GM19452 (cell line): ENCODE measurements at regions not wholly inside any gene's neighbourhood (a gene's known extent, or its start where the extent isn't known, plus 50 kb on each side); places are given as distances from the start of the nearest gene placed in this dataset.

ENCODE experiments used
- ATAC-seq: cut with Tn5 transposase; IDR thresholded peaks from one replicate; pipeline ENCODE4 v1.9.1; 2021; ENCODE audit not compliant: unreplicated experiment

- no peak for ATAC-seq
Observed at GRCh38 chr14:100955201-100955600, 51.7 kb upstream of the RTL1 start.

GRCh38 chr14:100962494-100962893 is 59.0 kb upstream of the RTL1 start:
- ATAC-seq, result no peak

GRCh38 chr14:100965296-100965695 is 61.8 kb upstream of the RTL1 start:
- no peak for ATAC-seq

DNA sequence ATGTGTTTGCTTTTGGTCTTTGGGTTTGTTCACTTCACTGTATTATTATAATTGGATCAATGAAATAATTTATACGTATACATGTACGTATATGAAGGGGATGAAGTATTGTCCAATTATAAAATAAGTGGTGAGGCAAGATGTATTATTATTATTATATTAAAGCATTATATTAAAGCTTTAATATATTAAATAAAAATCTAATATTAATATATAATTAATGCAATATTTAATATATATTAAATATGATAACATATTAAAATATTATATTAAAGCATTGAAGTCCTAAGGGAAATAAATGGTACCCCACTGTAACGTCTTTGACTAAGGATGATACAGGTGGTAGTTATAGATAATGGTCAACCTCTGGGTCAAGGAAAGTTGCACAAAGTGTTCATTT is 63.7 kb upstream of the RTL1 start:
- no peak for ATAC-seq

GRCh38 chr14:100967930-100968329 is 64.4 kb upstream of the RTL1 start:
- ATAC-seq, result no peak

DNA sequence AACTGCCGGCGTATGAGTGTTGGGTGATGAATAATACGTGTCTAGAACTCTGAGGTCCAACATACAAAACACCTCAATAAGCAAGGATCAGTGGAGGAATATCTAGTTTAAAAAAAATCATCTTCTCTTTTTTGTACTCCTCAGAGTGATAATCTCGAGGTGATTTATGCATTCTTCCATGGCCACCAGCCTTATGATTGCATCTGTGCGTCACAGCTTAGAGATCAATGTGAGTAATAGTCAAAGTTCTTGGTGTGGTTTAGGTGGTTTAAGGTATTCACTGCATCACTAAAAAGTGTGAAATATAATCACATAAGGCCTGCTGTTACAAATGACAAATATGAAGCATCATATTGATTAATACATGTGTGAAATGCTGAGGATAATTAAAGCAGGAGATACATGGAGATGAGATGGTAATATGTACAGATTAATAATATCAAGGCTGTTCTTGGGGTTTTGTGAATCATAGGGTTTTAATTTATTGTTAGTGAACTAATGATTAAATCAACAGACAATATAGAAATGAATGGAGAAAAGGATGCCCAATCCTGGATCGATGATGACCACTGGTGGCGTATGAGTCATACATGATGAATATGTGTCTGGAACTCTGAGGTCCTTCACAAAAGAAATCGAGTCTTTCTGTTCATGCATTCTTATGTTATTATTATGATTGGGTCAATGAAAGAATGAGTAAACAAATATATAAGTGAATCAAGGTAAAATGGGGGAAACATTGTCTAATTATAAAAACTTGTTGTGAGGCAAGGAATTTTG is 68.8 kb upstream of the RTL1 start:
- ATAC-seq, result no peak

DNA sequence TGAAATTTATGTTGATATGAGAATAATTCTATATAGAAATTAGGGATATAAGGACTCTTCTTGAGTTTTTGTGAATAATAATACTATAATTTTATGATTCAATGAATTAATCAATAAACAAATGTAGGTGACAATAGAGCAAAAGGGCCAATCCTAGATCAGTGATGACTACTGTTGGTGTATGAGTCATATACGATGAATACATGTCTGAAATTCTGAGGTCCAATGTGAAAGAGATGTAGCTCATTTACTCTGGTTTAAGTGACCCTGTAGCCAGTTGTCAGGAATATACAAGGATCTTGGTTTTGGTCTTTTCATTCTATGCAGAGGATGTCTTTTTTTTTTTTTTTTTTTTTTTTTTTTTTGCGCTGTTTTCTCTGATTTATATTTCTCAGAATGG is 72.1 kb upstream of the RTL1 start:
- no peak for ATAC-seq

DNA sequence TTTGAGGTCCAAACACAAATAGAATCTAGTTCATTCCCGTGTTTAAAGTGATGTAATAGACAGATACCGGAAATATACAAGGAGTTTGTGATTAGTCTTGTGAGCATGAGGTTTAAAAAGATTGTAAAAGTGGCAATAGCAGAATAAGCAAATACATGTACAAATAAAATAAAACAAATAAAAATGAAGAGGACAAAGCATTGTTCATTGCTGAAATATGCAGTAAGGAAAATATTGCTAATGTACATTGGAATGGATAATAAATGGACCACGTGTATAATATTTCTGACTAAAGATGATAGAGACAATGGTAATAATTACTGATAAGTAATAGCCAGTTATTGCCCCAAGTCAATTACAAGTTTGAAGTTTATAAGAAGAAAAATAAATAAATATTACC is 75.6 kb upstream of the RTL1 start:
- no peak for ATAC-seq

DNA sequence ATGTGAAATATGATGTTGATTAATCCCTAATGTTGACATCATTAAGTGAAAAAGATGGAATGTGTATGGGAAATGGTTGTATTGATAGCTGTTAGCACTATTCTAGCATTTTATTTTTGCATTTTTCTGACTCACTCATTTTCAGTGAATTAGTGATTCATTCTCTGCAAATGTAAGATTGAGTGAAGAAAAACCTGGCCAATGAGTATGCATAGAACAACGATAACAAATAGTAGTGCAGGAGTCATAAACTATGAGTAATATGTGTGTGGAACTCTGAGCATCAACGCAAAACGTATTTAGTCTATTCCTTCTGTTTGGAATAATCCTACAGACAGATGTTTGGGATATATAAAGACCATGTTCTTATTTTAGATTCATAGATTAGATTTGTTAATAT is 76.3 kb upstream of the RTL1 start:
- no peak for ATAC-seq

DNA sequence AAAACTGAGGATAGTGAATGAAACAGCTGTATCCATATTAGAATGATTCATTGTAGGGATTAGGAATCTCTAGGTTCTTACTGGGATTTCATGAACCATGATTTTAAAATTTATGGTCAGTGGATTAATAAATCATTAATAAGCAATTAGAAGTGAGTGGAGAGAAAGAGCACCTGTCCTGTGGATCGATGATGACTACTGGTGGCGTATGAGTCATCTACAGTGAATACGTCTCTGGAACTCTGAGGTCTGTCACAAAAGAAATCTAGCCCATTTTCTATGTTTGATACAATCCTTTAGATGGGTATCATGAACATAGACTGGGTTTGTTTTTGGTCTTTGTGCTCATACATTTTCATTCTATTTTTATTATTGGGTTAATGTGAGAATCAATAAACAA is 77.3 kb upstream of the RTL1 start:
- no peak for ATAC-seq

DNA sequence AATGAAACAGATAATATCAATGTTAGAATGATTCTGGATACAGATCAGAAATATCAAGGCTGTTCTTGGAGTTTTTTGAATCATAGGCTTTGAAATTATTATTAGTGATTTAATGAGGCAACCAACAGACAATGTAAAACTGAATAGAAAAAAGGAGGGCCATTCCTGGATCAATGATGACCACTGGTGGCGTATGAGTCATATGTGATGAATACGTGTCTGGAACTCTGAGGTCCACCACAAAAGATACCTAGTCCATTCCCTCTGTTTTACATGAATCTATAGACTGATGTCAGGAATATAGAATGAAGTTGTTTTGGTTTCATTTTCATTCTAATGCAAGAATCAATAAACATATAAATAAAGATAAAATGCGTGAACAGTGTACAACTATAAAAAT is 78.3 kb upstream of the RTL1 start:
- no peak for ATAC-seq

- no peak for ATAC-seq
Observed at GRCh38 chr14:100982353-100982752, 78.8 kb upstream of the RTL1 start.

DNA sequence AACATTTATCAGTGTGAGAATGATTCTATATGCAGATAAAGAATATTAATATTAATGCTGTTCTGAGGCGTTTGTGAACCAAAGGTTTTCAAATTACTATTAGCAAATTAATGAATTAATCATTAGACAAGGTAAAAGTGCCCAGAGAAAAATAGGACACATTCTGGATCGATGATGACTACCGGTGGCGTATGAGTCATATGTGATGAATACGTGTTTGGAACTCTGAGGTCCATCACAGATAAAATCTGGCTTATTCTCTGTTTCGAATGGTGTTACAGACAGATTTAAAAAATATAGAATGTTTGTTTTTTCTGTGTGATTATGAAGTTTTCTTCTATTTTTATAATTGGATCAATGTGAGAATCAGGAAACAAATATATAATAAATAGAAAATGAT is 79.2 kb upstream of the RTL1 start:
- no peak for ATAC-seq

DNA sequence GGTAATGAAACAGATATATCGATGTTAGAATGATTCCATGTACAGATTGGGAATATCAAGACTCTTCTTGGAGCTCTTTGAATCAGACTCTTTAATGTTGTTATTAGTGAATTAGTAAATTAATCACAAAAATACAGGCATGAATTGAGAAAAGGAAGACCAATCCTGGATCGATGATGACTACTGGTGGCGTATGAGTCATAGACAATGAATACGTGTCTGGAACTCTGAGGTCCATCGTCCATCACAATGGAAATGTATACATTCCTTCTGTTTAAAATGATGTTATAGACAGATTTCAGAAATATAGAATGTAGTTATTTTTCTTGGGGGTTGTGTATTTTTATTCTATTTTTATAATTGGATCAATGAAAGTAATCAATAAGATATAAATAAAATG is 80.2 kb upstream of the RTL1 start:
- no peak for ATAC-seq

GRCh38 chr14:100988011-100988410 is 84.5 kb upstream of the RTL1 start:
- ATAC-seq, result no peak

- no peak for ATAC-seq
Observed at GRCh38 chr14:100988411-100988900, 84.9 kb upstream of the RTL1 start.

GRCh38 chr14:100988956-100989355 is 85.4 kb upstream of the RTL1 start:
- no peak for ATAC-seq

DNA sequence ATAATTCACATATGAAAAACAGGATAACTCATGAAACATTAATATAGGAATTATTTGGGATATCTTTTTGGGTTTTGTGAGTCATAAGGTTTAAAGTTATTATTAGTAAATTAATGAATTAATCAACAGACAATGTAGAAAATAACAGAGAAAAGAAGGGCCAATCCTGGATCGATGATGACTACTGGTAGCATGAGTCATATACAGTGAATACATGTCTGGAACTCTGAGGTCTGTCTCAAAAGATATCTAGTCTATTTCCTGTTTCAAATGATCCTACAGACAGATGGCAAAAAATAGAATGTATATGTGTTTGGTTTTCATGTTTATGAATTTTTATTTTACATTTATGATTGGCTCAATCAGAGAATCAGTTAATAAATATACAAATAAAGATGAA is 86.4 kb upstream of the RTL1 start:
- ATAC-seq, result no peak

GRCh38 chr14:100994082-100994481 is 90.6 kb upstream of the RTL1 start:
- ATAC-seq, result no peak

DNA sequence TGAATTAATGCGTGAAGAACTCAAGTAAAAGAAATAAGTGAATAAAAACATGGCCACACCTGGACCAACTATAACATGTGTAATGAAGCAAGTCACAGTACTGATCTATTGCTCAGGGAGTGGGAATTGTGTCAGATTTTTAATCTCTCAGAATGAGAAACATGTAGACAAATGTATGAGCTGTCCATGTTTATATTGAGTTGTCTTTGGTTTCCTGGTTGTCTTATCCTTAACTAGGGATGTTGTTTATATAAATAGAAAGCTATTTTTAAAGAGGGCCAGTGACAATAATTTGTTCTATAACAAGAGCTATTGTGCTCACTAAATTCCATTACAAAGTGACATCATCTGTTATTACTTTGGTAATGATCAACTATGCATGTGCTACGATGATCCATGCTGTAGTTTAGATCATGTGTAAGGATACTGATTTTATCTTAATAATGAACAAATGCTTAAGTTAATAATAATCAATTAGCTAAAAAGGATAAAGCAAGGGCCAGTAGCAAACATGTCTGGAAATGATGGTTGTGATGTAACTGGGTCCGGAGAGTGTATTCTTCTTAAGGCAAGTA is 91.3 kb upstream of the RTL1 start:
- no peak for ATAC-seq

DNA sequence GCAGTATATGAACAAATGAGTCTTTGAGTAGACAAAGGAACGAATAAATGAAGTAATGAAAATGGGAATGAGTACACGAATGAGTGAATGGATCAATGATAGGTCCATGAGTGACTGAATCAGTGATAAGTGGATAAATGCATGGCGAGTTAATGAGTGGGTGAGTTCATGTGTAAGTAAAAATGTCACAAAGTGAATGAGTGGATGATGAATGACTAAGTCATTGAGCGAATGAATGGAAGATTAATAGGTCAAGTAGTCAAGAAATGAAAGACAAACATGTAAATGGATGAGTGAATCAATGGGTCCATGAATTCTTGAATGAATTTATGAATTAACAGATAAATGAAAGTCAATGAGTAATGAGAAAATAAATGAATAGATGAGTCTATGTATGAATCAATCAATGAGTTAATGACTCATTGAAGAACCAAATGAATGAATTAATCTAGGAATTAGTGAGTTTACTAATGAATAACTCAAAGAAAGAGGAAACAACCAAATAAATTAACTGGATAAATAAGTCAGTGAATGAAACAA is 97.3 kb upstream of the RTL1 start:
- no peak for ATAC-seq

DNA sequence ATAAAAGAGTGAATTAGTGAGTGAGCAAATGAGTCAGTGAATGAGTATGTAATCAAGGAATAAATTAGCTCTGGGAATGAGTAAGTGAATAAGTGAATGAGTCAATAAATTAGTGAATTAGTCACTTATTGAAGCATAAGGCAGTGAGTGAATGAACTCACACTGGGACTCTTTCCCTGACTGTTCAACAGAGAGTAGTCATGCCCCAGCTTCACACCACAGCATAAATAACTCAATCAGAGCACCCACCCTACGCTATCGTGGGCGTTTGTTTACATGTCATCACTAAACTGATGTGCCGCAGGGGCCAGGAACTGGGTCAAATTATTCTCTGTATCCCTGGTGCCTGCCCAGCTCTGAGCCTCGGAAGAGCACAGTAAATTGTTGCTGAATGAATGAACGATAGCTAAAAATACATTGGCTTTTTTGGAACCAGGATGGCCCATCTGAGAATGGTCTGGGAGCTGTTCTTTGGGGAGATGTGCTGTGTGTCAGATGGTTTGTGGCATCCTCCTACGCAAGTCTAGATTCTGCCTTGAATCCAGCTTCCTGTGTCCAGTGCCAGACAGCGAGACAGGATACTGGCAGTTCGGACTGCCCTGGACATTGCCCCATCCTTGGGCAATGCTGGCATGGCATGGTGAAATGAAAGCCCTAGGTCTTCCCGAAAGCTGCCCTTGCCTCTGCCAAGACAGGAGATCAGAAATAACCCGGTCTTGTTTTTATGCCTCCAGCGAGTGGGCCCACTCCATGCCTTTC is 98.0 kb upstream of the RTL1 start:
- no peak for ATAC-seq
